Osteocyte (in vitro differentiated cells): ENCODE measurements at regions not wholly inside any gene's neighbourhood (a gene's known extent, or its start where the extent isn't known, plus 50 kb on each side); places are given as distances from the start of the nearest gene placed in this dataset.

Experiments used
- DNase-seq: peaks from one replicate; pipeline ENCODE4 v3.0.0; 2021; ENCODE audit warnings: mixed read lengths; ENCODE audit not compliant: unreplicated experiment; ENCODE audit errors: extremely low spot score
- H3K27ac Mint-ChIP-seq: one replicate; pipeline ENCODE4 v1.8.0; 2021; ENCODE audit warnings: mild to moderate bottlenecking, mixed read lengths; ENCODE audit not compliant: unreplicated experiment
- H3K27me3 Mint-ChIP-seq: one replicate; pipeline ENCODE4 v1.8.0; 2021; ENCODE audit warnings: mixed read lengths; ENCODE audit not compliant: unreplicated experiment
- H3K36me3 Mint-ChIP-seq: one replicate; pipeline ENCODE4 v1.8.0; 2021; ENCODE audit warnings: mixed read lengths; ENCODE audit not compliant: unreplicated experiment
- H3K4me1 Mint-ChIP-seq: one replicate; pipeline ENCODE4 v1.8.0; 2021; ENCODE audit warnings: mixed read lengths; ENCODE audit not compliant: unreplicated experiment
- H3K4me3 Mint-ChIP-seq: one replicate; pipeline ENCODE4 v1.8.0; 2021; ENCODE audit warnings: mild to moderate bottlenecking, moderate library complexity, mixed read lengths; ENCODE audit not compliant: unreplicated experiment
- H3K9me3 Mint-ChIP-seq: one replicate; pipeline ENCODE4 v1.8.0; 2021; ENCODE audit warnings: mixed read lengths; ENCODE audit not compliant: unreplicated experiment
- CTCF ChIP-seq: fragments of 200-600 bp; sonication (generic); IDR thresholded peaks from 2 replicates; pipeline ENCODE4 v1.5.0; 2021; ENCODE audit warnings: antibody characterized with exemption, mild to moderate bottlenecking, moderate library complexity

DNA sequence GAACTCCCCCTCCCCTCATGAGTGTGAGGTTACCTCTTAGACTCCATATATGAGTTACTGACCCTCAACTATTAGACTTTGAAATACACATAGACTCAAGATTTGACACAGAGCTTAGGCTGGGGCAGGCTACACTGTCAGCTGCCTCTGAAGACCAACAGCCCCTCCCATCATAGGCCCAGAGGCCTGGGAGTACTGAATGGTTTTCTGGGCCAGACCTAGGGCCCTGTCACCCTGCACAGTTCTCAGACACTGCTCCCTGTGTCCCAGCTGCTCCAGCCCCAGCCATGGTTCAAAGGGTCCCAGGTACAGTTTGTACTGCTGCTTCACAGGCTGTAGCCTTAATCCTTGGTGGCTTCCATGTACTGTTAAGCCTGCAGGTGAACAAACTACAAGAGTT is 132.1 kb upstream of the MOCS1 start:
- H3K27me3 Mint-ChIP-seq = peaks cover 5% of the 10 kb centered on the region
- DNase-seq = no peak
- H3K9me3 Mint-ChIP-seq = peaks cover 3% of the 10 kb centered on the region
- H3K4me3 Mint-ChIP-seq = no peak overlapping the region
- no peaks in the 10 kb centered on the region for H3K36me3 Mint-ChIP-seq
- TF ChIP-seq CTCF = no peak
- no peaks in the 10 kb centered on the region for H3K4me1 Mint-ChIP-seq
- H3K27ac Mint-ChIP-seq = no peak overlapping the region

DNA sequence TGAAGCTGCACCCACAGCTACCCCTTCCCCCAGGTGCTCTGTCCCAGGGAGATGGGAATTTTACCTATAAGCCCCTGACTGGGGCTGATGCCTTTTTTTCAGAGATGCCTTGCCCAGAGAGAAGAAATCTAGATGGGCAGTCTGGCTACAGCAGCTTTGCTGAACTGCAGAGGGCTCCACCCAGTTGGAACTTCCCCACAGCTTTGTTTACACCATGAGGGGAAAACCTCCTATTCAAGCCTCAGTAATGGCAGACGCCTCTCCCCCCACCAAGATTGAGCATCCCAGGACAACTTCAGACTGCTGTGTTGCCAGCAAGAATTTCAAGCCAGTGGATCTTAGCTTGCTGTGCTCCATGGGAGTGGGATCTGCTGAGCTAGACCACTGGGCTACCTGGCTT is 122.6 kb upstream of the MOCS1 start:
- no peak for DNase-seq
- no peak for TF ChIP-seq CTCF
- Mint-ChIP-seq H3K27ac (no peak overlapping the region), H3K9me3 (no peaks in the 10 kb centered on the region), H3K4me3 (no peak overlapping the region), H3K27me3 (no peaks in the 10 kb centered on the region), H3K4me1 (no peaks in the 10 kb centered on the region), H3K36me3 (no peaks in the 10 kb centered on the region)

- no peaks in the 10 kb centered on the region for H3K27me3 Mint-ChIP-seq
- TF ChIP-seq CTCF = no peak
- DNase-seq = no peak
- H3K4me3 Mint-ChIP-seq = no peak overlapping the region
- H3K9me3 Mint-ChIP-seq = no peaks in the 10 kb centered on the region
- H3K27ac Mint-ChIP-seq = no peak overlapping the region
- H3K36me3 Mint-ChIP-seq = no peaks in the 10 kb centered on the region
- H3K4me1 Mint-ChIP-seq = no peaks in the 10 kb centered on the region
Observed at GRCh38 chr6:40054602-40055001, 120.3 kb upstream of the MOCS1 start.

- H3K9me3 Mint-ChIP-seq = no peaks in the 10 kb centered on the region
- no peak overlapping the region for H3K4me3 Mint-ChIP-seq
- no peaks in the 10 kb centered on the region for H3K4me1 Mint-ChIP-seq
- no peaks in the 10 kb centered on the region for H3K27me3 Mint-ChIP-seq
- H3K36me3 Mint-ChIP-seq = no peaks in the 10 kb centered on the region
- no peak for TF ChIP-seq CTCF
- no peak for DNase-seq
- no peak overlapping the region for H3K27ac Mint-ChIP-seq
Observed at GRCh38 chr6:40054186-40054585, 119.9 kb upstream of the MOCS1 start.

GRCh38 chr6:40049128-40049527 is 114.9 kb upstream of the MOCS1 start:
- DNase-seq = no peak
- TF ChIP-seq CTCF = no peak
- Mint-ChIP-seq H3K4me1 (no peaks in the 10 kb centered on the region), H3K9me3 (no peaks in the 10 kb centered on the region), H3K27me3 (peaks cover 7% of the 10 kb centered on the region), H3K36me3 (no peaks in the 10 kb centered on the region), H3K27ac (no peak overlapping the region), H3K4me3 (no peak overlapping the region)
